Breast epithelium (tissue), 4 donors: ENCODE measurements at regions not wholly inside any gene's neighbourhood (a gene's known extent, or its start where the extent isn't known, plus 50 kb on each side); places are given as distances from the start of the nearest gene placed in this dataset.

ENCODE experiments used
- DNase-seq, 2 donors: peaks; one replicate each; pipeline ENCODE4 v3.0.0-alpha.2; 2019; ENCODE audit warnings: low spot score in 2 of 2
- H3K27ac ChIP-seq, 2 donors: fragments of 200-600 bp; sonication (generic) in 1 of 2; one replicate each; pipeline ENCODE4 v1.5.1; 2016 to 2019; ENCODE audit warnings: mild to moderate bottlenecking in 1 of 2
- H3K27me3 ChIP-seq, 2 donors: fragments of 200-600 bp; sonication (generic) in 1 of 2; one replicate each; pipeline versions ENCODE4 v1.5.1 to v1.6.0; 2017 to 2019; ENCODE audit warnings: control low read depth in 1 of 2, mild to moderate bottlenecking in 1 of 2
- H3K36me3 ChIP-seq: fragments of 200-600 bp; one replicate; pipeline ENCODE4 v1.5.1; 2019
- H3K4me1 ChIP-seq, 2 donors: fragments of 200-600 bp; sonication (generic); one replicate each; pipeline ENCODE4 v1.5.1; 2016 to 2019; ENCODE audit warnings: control low read depth in 1 of 2
- H3K4me3 ChIP-seq, 3 donors: fragments of 200-600 bp; sonication (generic); 1 replicate in 2 of 3; 2 replicates in 1 of 3; pipeline ENCODE4 v1.5.1; 2016 to 2019; ENCODE audit warnings: mild to moderate bottlenecking in 3 of 3, moderate library complexity in 2 of 3
- H3K9me3 ChIP-seq, 2 donors: fragments of 200-600 bp; sonication (generic) in 1 of 2; one replicate each; pipeline ENCODE4 v1.5.1; 2016 to 2019; ENCODE audit warnings: control low read depth in 1 of 2
- POLR2A ChIP-seq: fragments of 450-650 bp; IDR thresholded peaks from one replicate; pipeline ENCODE4 v1.6.1; 2016; ENCODE audit warnings: antibody characterized with exemption, mild to moderate bottlenecking, moderate library complexity
- POLR2AphosphoS5 ChIP-seq, 3 donors: sonication (generic); formaldehyde crosslinking; IDR thresholded peaks; one replicate each; pipeline ENCODE4 v1.6.1; 2017; ENCODE audit warnings: antibody characterized with exemption in 3 of 3
- intact Hi-C: fragments of 100-400 bp; cut with DNase I; formaldehyde crosslinking; loops from one replicate; pipeline ENCODE4 v1.15.1; 2023; ENCODE audit warnings: low total_unique reads
- TF ChIP-seq, protein P1 (sequence below), 3 donors: fragments of 450-650 bp; IDR thresholded peaks; one replicate each; pipeline ENCODE4 v1.5.1; 2016 to 2017; ENCODE audit warnings: antibody characterized with exemption in 3 of 3, mild to moderate bottlenecking in 3 of 3, moderate library complexity in 3 of 3

DNA sequence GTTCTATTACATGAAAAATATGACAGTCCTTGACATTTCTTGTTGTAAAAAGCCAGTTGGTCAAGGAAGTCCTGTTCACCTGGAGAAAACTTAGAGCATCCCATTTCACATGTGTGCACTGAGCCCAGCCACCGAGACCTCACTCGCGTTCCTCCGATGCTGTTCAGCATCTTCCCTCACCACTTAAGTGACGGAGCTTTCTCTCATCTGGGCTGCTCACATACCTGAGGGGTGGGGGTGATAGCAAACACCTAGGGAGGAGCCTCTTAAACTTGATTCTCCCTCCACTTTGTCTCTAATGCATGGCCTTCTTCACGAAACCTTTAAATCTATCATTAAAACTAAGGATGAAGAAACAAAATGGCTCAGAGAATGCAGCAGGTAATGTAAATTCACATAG is 950.2 kb downstream of the GATA3 start:
- TF ChIP-seq, protein P1, sequence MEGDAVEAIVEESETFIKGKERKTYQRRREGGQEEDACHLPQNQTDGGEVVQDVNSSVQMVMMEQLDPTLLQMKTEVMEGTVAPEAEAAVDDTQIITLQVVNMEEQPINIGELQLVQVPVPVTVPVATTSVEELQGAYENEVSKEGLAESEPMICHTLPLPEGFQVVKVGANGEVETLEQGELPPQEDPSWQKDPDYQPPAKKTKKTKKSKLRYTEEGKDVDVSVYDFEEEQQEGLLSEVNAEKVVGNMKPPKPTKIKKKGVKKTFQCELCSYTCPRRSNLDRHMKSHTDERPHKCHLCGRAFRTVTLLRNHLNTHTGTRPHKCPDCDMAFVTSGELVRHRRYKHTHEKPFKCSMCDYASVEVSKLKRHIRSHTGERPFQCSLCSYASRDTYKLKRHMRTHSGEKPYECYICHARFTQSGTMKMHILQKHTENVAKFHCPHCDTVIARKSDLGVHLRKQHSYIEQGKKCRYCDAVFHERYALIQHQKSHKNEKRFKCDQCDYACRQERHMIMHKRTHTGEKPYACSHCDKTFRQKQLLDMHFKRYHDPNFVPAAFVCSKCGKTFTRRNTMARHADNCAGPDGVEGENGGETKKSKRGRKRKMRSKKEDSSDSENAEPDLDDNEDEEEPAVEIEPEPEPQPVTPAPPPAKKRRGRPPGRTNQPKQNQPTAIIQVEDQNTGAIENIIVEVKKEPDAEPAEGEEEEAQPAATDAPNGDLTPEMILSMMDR (IDR thresholded peaks at IDR 0.05) = no peak
- no peak for TF ChIP-seq POLR2AphosphoS5 (IDR thresholded peaks at IDR 0.05)
- no peak for TF ChIP-seq POLR2A
- H3K27me3 ChIP-seq = no peaks in the 10 kb centered on the region
- intact Hi-C loops = no loop called here
- H3K36me3 ChIP-seq = no peaks in the 10 kb centered on the region
- no peak for DNase-seq
- H3K4me1 ChIP-seq = no peaks in the 10 kb centered on the region
- H3K9me3 ChIP-seq = no peaks in the 10 kb centered on the region
- no peak overlapping the region for H3K4me3 ChIP-seq
- no peak overlapping the region for H3K27ac ChIP-seq

DNA sequence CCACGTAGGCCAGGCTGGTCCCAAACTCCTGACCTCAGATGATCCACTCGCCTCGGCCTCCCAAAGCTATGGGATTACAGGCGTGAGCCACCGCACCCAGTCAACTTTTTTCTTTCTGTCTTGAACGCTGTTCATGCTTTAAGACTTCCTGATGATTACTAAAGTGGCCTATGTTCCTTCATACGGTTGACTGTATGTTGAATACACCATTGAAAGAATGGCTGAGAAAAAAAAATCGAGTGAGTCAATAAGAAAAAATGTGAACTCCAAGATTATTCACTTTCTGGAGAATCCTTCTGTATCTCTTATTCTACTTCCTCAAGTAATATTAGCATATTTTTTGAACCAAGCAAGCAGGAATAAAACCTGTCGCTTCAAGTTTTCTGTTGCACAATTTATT is 955.0 kb downstream of the GATA3 start:
- DNase-seq = no peak
- no peaks in the 10 kb centered on the region for H3K36me3 ChIP-seq
- H3K27ac ChIP-seq = no peak overlapping the region
- TF ChIP-seq, protein P1 (IDR thresholded peaks at IDR 0.05) = no peak
- no peak for TF ChIP-seq POLR2AphosphoS5 (IDR thresholded peaks at IDR 0.05)
- no peak for TF ChIP-seq POLR2A
- no peaks in the 10 kb centered on the region for H3K27me3 ChIP-seq
- intact Hi-C loops = no loop called here
- no peaks in the 10 kb centered on the region for H3K4me1 ChIP-seq
- no peaks in the 10 kb centered on the region for H3K9me3 ChIP-seq
- no peak overlapping the region for H3K4me3 ChIP-seq

DNA sequence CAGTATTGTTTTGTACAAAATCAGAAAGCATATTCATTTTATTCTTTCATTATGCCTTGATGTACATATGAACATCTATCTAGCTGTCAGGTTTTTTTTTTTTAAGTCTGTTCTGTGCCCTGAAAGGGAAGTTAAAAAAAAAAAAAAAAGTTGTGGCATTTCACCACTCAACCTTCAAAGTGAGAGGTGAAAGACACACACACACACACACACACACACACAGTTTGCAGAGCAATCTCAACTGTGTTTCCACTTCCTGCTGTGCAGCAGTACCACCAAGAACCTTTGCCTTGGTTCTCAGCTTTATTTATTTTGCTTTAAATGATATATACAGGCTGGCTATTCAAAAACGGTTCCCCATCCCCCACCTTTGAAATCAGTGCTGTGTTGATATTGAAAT is 955.6 kb downstream of the GATA3 start:
- intact Hi-C loops = no loop called here
- Histone ChIP-seq H3K27ac (no peak overlapping the region), H3K27me3 (no peaks in the 10 kb centered on the region), H3K9me3 (no peaks in the 10 kb centered on the region), H3K4me1 (no peaks in the 10 kb centered on the region), H3K4me3 (no peak overlapping the region), H3K36me3 (no peaks in the 10 kb centered on the region)
- TF ChIP-seq POLR2A (no peak), POLR2AphosphoS5 (IDR thresholded peaks at IDR 0.05) (no peak)
- TF ChIP-seq, protein P1 (IDR thresholded peaks at IDR 0.05) = no peak
- no peak for DNase-seq

DNA sequence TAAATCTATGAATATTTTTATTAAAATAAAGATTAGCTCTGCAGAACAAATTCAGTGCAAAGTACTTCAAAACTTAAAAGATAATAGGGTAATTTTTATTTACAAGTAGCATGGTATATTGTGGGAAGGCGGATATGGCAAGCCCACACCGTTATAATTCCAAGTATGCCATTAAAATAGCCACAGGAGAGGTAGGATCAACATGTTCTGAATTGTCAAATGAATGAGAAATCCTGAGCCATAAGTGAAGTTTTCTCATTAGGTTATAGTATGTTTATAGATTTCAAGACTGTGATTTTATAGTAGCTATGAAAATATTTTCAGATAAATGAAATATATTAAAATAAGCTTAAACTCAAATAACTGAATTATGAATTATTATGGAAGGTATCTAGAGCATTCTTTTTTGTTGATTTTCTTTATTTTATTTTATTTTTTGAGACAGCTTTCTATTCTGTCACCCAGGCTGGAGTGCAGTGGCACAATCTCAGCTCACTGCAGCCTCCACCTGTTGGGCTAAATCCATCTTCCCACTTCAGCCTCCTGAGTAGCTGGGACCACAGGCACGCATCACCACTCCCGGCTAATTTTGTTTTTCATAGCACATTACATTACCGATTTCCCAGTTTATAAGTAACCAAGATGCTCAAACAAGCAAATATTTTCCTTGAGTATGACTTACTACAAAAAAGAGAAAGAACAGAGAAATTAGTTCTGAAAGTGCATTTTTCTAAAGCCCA is 956.6 kb downstream of the GATA3 start:
- Histone ChIP-seq H3K36me3 (no peaks in the 10 kb centered on the region), H3K9me3 (no peaks in the 10 kb centered on the region), H3K27me3 (no peaks in the 10 kb centered on the region), H3K4me3 (no peak overlapping the region), H3K27ac (no peak overlapping the region), H3K4me1 (no peaks in the 10 kb centered on the region)
- no peak for DNase-seq
- intact Hi-C loops = no loop called here
- TF ChIP-seq, protein P1 (IDR thresholded peaks at IDR 0.05) = no peak
- TF ChIP-seq POLR2AphosphoS5 (IDR thresholded peaks at IDR 0.05) = no peak
- TF ChIP-seq POLR2A = no peak

DNA sequence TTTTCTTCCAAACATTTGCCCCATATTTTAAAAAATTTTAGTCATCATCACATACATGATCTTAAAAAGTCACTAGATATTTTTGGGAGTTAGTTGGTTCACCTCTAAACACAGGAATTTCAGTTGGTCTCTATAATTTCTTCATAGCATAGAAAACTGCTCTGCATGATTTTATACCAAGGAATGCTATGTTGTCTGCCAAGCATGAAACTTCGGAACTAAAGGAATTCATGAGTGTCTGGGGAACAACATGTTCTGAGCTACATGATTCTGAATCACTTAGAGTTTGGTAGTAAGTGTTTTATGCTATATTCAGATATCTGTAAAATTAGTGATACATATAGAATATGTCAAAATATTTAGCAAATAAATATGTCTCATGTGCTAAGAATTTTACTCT is 957.8 kb downstream of the GATA3 start:
- no peak for DNase-seq
- Histone ChIP-seq H3K4me1 (no peaks in the 10 kb centered on the region), H3K36me3 (no peaks in the 10 kb centered on the region), H3K27ac (no peak overlapping the region), H3K4me3 (no peak overlapping the region), H3K27me3 (no peaks in the 10 kb centered on the region), H3K9me3 (no peaks in the 10 kb centered on the region)
- intact Hi-C loops = no loop called here
- TF ChIP-seq POLR2AphosphoS5 (IDR thresholded peaks at IDR 0.05) (no peak), POLR2A (no peak)
- TF ChIP-seq, protein P1 (IDR thresholded peaks at IDR 0.05) = no peak
